ENCODE measurements at regions not wholly inside any gene's neighbourhood (a gene's known extent, or its start where the extent isn't known, plus 50 kb on each side); places are given as distances from the start of the nearest gene placed in this dataset.

- TF ChIP-seq POLR2AphosphoS5 (IDR thresholded peaks at IDR 0.05) (no peak), POLR2A (IDR thresholded peaks at IDR 0.05) (no peak), CTCF (IDR thresholded peaks at IDR 0.05) (no peak)
- Histone ChIP-seq H3K27me3 (replicated peaks; ENCODE audit: insufficient read depth) (no peaks in the 10 kb centered on the region), H3K9me3 (no peaks in the 10 kb centered on the region), H3K4me3 (no peak overlapping the region), H3K36me3 (no peaks in the 10 kb centered on the region), H3K27ac (no peak overlapping the region), H3K4me1 (replicated peaks) (no peaks in the 10 kb centered on the region)
- WGBS: 88% methylated on average over 3 of the region's 3 CpGs
- intact Hi-C loops (cut with DNase I): no loop called here
- no peak for DNase-seq (ENCODE audit: low spot score)
These were observed 637.3 kb downstream of the TUSC7 start for GRCh38 chr3:117346901-117347300.

- no peak overlapping the region for H3K27ac ChIP-seq
- WGBS: 92% methylated on average over 1 of the region's 1 CpG
- H3K36me3 ChIP-seq: no peaks in the 10 kb centered on the region
- no peak for DNase-seq (ENCODE audit: low spot score)
- intact Hi-C loops (cut with DNase I): no loop called here
- H3K27me3 ChIP-seq (replicated peaks; ENCODE audit: insufficient read depth): no peaks in the 10 kb centered on the region
- no peak overlapping the region for H3K4me3 ChIP-seq
- TF ChIP-seq POLR2AphosphoS5 (IDR thresholded peaks at IDR 0.05) (no peak), CTCF (IDR thresholded peaks at IDR 0.05) (no peak), POLR2A (IDR thresholded peaks at IDR 0.05) (no peak)
- H3K4me1 ChIP-seq (replicated peaks): no peaks in the 10 kb centered on the region
- no peaks in the 10 kb centered on the region for H3K9me3 ChIP-seq
These were observed 639.3 kb downstream of the TUSC7 start for GRCh38 chr3:117348884-117349283.

GRCh38 chr3:117349566-117349965 is 640.0 kb downstream of the TUSC7 start:
- Histone ChIP-seq H3K4me1 (replicated peaks) (no peaks in the 10 kb centered on the region), H3K36me3 (no peaks in the 10 kb centered on the region), H3K27me3 (replicated peaks; ENCODE audit: insufficient read depth) (no peaks in the 10 kb centered on the region), H3K4me3 (no peak overlapping the region), H3K27ac (no peak overlapping the region), H3K9me3 (no peaks in the 10 kb centered on the region)
- no peak for DNase-seq (ENCODE audit: low spot score)
- intact Hi-C loops (cut with DNase I): no loop called here
- TF ChIP-seq CTCF (IDR thresholded peaks at IDR 0.05) (no peak), POLR2A (IDR thresholded peaks at IDR 0.05) (no peak), POLR2AphosphoS5 (IDR thresholded peaks at IDR 0.05) (no peak)
- 88% methylated on average over 1 of the region's 1 CpG for WGBS

GRCh38 chr3:117350371-117350770 is 640.8 kb downstream of the TUSC7 start:
- H3K27me3 ChIP-seq (replicated peaks; ENCODE audit: insufficient read depth): no peaks in the 10 kb centered on the region

More at GRCh38 chr3:117350371-117350770, 640.8 kb downstream of the TUSC7 start:
- Histone ChIP-seq H3K4me3 (no peak overlapping the region), H3K27ac (no peak overlapping the region), H3K9me3 (no peaks in the 10 kb centered on the region), H3K4me1 (replicated peaks) (no peaks in the 10 kb centered on the region), H3K36me3 (no peaks in the 10 kb centered on the region)
- TF ChIP-seq POLR2AphosphoS5 (IDR thresholded peaks at IDR 0.05) (no peak), POLR2A (IDR thresholded peaks at IDR 0.05) (no peak), CTCF (IDR thresholded peaks at IDR 0.05) (no peak)
- no peak for DNase-seq (ENCODE audit: low spot score)
- WGBS: 38% methylated on average over 3 of the region's 3 CpGs
- intact Hi-C loops (cut with DNase I): no loop called here

All from prostate gland (tissue), 2 donors.